Naive thymus-derived CD8-positive, alpha-beta T cell (primary cell): ENCODE measurements at regions not wholly inside any gene's neighbourhood (a gene's known extent, or its start where the extent isn't known, plus 50 kb on each side); places are given as distances from the start of the nearest gene placed in this dataset.

Experiments
- ATAC-seq, 2 donors: fragments of 150-1000 bp; cut with Tn5 transposase in 1 of 2; sonication (Bioruptor Pico), chemical (Tn5 transposase) in 1 of 2; 1 replicate in 1 of 2; 2 replicates in 1 of 2; pipeline ENCODE4 v1.10.0; 2021; ENCODE audit warnings: mild to moderate bottlenecking in 2 of 2, moderate library complexity in 2 of 2
- POLR2A ChIA-PET: fragments of 350-600 bp; sonication (Branson Sonifier 250); formaldehyde crosslinking; loops from one replicate; lab custom pipeline; 2021; ENCODE audit warnings: antibody characterized with exemption; lab: Charles Lee
- DNase-seq, 10 donors: peaks; one replicate each; pipeline versions ENCODE4 v3.0.0 to v3.0.0-alpha.2; 2020 to 2022
- H3K27ac Mint-ChIP-seq, 10 donors: one replicate each; pipeline ENCODE4 v1.8.0; 2020 to 2022; ENCODE audit warnings: mild to moderate bottlenecking in 10 of 10, mixed read lengths in 10 of 10, moderate library complexity in 4 of 10, inconsistent platforms in 1 of 10
- H3K27me3 Mint-ChIP-seq, 5 donors: one replicate each; pipeline ENCODE4 v1.8.0; 2021 to 2022; ENCODE audit warnings: mixed read lengths in 5 of 5
- H3K36me3 Mint-ChIP-seq, 3 donors: one replicate each; pipeline ENCODE4 v1.8.0; 2020 to 2022; ENCODE audit warnings: mixed read lengths in 3 of 3, mild to moderate bottlenecking in 2 of 3, inconsistent platforms in 1 of 3
- H3K4me1 Mint-ChIP-seq, 4 donors: one replicate each; pipeline ENCODE4 v1.8.0; 2021 to 2022; ENCODE audit warnings: mixed read lengths in 4 of 4
- H3K4me3 Mint-ChIP-seq, 10 donors: one replicate each; pipeline ENCODE4 v1.8.0; 2020 to 2022; ENCODE audit warnings: mild to moderate bottlenecking in 10 of 10, mixed read lengths in 10 of 10, moderate library complexity in 6 of 10, inconsistent platforms in 1 of 10
- H3K9me3 Mint-ChIP-seq, 9 donors: one replicate each; pipeline ENCODE4 v1.8.0; 2020 to 2022; ENCODE audit warnings: mixed read lengths in 9 of 9, mild to moderate bottlenecking in 3 of 9, inconsistent platforms in 1 of 9, moderate library complexity in 1 of 9

DNA sequence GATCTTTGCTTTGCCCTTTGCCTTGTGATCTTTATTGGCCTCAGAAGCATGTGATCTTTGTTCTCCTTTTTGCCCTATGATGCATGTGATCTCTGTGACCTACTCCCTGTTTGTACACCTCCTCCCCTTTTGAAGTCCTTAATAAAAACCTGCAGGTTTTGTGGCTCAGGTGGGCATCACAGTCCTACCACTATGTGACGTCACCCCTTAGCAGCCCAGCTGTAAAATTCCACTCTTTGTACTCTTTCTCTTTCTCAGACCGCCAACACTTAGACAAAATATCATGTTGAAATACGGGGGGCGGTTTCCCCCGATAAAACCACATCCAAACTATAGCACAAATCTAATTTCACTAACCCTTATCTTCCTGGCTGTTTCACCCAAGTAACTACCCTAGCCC lies 76.7 kb upstream of the RAPGEF4 start:
- peaks cover 0 to 2% (median 0%) of the 10 kb centered on the region in 4 donors for H3K4me1 Mint-ChIP-seq
- DNase-seq (no peak), ATAC-seq (no peak)
- no peaks in the 10 kb centered on the region for H3K27me3 Mint-ChIP-seq
- H3K36me3 Mint-ChIP-seq, result peaks cover 4 to 23% (median 16%) of the 10 kb centered on the region in 3 donors
- no peak overlapping the region for H3K27ac Mint-ChIP-seq
- no peak overlapping the region for H3K4me3 Mint-ChIP-seq
- peaks cover 12 to 52% (median 20%) of the 10 kb centered on the region in 9 donors for H3K9me3 Mint-ChIP-seq
- POLR2A ChIA-PET, result no interaction called here

GRCh38 chr2:172662099-172662498 lies 73.5 kb upstream of the RAPGEF4 start:
- H3K27me3 Mint-ChIP-seq, result no peaks in the 10 kb centered on the region
- peaks cover 17 to 57% (median 38%) of the 10 kb centered on the region in 9 donors for H3K9me3 Mint-ChIP-seq
- no peak for ATAC-seq

GRCh38 chr2:172664766-172665165 lies 70.9 kb upstream of the RAPGEF4 start:
- ATAC-seq (no peak), DNase-seq (no peak)
- no peak overlapping the region for H3K27ac Mint-ChIP-seq
- POLR2A ChIA-PET, result no interaction called here
- peaks cover 7 to 35% (median 22%) of the 10 kb centered on the region in 9 donors for H3K9me3 Mint-ChIP-seq
- peak overlapping the region in 1 of 10 donors; percentile 29 for H3K4me3 Mint-ChIP-seq
- H3K4me1 Mint-ChIP-seq, result no peaks in the 10 kb centered on the region
- H3K27me3 Mint-ChIP-seq, result peaks cover 0 to 1% (median 0%) of the 10 kb centered on the region in 5 donors
- H3K36me3 Mint-ChIP-seq, result peaks cover 0 to 24% (median 18%) of the 10 kb centered on the region in 3 donors

More at GRCh38 chr2:172662099-172662498, 73.5 kb upstream of the RAPGEF4 start:
- no peak overlapping the region for H3K27ac Mint-ChIP-seq
- POLR2A ChIA-PET, result no interaction called here
- no peak for DNase-seq
- H3K36me3 Mint-ChIP-seq, result peaks cover 4 to 41% (median 28%) of the 10 kb centered on the region in 3 donors
- H3K4me1 Mint-ChIP-seq, result no peaks in the 10 kb centered on the region
- H3K4me3 Mint-ChIP-seq, result no peak overlapping the region

DNA sequence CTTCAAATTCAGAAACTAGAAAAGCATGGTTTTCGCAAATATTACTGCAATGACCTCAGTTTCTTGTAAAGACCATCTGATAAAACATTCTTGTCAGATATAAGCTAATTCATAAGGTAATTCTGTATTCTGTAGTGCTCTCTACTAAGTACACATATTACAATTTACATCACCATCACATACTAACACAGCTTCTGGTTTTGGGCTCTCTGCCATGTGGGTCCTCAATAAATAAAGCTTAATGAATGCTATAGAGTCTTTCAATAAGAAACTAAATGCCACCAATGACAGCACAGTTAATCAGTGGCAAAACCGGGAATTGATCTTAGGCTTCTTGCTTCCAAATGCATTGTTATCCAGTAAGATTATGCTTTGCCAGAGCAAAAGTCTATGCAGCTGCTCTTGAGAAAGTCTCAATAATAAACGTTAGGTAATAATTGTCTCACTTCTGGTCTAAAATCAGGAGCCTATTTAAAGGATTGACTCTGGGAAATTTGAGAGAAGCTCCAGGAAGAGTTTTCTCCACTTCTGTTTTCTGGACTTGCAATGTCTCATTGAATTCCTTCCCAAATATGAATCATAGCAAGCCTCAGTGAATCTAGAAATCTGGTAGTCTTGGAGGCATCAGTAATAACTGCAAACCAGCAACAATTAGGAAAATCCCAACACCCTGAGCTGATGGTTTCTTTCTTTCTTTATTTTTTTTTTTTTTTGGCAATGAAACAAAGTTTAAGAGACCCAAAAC lies 67.9 kb upstream of the RAPGEF4 start:
- POLR2A ChIA-PET, result no interaction called here
- H3K4me1 Mint-ChIP-seq, result no peaks in the 10 kb centered on the region
- peaks cover under 1 to 23% (median 15%) of the 10 kb centered on the region in 3 donors for H3K36me3 Mint-ChIP-seq
- H3K4me3 Mint-ChIP-seq, result no peak overlapping the region
- ATAC-seq (no peak), DNase-seq (no peak)
- no peak overlapping the region for H3K27ac Mint-ChIP-seq
- H3K9me3 Mint-ChIP-seq, result peaks cover 5 to 25% (median 19%) of the 10 kb centered on the region in 9 donors
- peaks cover 0 to 2% (median under 1%) of the 10 kb centered on the region in 5 donors for H3K27me3 Mint-ChIP-seq

GRCh38 chr2:172671501-172671900 lies 64.1 kb upstream of the RAPGEF4 start:
- H3K4me1 Mint-ChIP-seq, result peaks cover 0 to 8% (median 1%) of the 10 kb centered on the region in 4 donors
- no peak overlapping the region for H3K4me3 Mint-ChIP-seq
- DNase-seq, result no peak
- no peak for ATAC-seq
- no peak overlapping the region for H3K27ac Mint-ChIP-seq
- peaks cover 2 to 22% (median 9%) of the 10 kb centered on the region in 9 donors for H3K9me3 Mint-ChIP-seq
- H3K36me3 Mint-ChIP-seq, result peaks cover 2 to 26% (median 18%) of the 10 kb centered on the region in 3 donors
- POLR2A ChIA-PET, result no interaction called here
- peaks cover 0 to 2% (median 1%) of the 10 kb centered on the region in 5 donors for H3K27me3 Mint-ChIP-seq

- H3K36me3 Mint-ChIP-seq, result peaks cover 2 to 20% (median 16%) of the 10 kb centered on the region in 3 donors
- POLR2A ChIA-PET, result no interaction called here
- peaks cover 0 to 2% (median 1%) of the 10 kb centered on the region in 5 donors for H3K27me3 Mint-ChIP-seq
- H3K27ac Mint-ChIP-seq, result no peak overlapping the region
- no peak for ATAC-seq
- H3K9me3 Mint-ChIP-seq, result peaks cover 0 to 16% (median 6%) of the 10 kb centered on the region in 9 donors
- no peak for DNase-seq
- H3K4me1 Mint-ChIP-seq, result peaks cover 0 to 8% (median 1%) of the 10 kb centered on the region in 4 donors
- H3K4me3 Mint-ChIP-seq, result no peak overlapping the region
Observed at GRCh38 chr2:172672114-172672513, 63.5 kb upstream of the RAPGEF4 start.

DNA sequence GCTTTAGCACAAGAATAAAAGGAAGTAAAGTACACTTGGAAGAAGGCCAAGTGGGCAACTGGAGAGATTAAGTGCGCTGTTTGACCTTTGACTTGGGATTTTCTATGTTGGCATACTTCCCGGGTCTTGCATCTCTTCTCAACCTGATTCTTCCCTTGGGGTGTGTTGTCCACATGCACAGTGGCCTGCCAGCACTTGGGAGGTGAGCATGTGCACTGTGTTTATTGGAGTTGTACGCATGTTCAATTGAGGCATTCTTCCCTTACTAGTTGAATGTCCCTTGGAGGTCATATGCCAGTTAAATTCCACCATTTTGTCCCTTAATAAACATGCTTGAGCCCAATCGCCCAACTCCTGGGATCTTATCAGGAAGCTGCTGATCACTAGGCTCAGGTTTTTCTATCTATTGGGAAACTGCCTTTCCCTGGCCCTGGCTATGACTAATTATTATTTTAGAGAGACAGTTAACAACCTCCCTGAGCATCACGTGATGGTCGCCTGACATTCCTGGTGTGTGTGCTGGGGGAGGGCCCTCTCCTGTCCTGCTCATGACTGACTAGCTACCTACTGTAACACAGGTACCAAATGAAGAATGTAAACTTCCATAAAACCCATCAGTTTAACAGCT lies 62.5 kb upstream of the RAPGEF4 start:
- ATAC-seq (no peak), DNase-seq (no peak)
- Mint-ChIP-seq H3K27me3 (peaks cover 0 to 2% (median 1%) of the 10 kb centered on the region in 5 donors), H3K9me3 (peaks cover 0 to 15% (median 6%) of the 10 kb centered on the region in 9 donors), H3K36me3 (peaks cover 2 to 19% (median 16%) of the 10 kb centered on the region in 3 donors), H3K4me1 (peaks cover 0 to 8% (median 1%) of the 10 kb centered on the region in 4 donors), H3K4me3 (no peak overlapping the region), H3K27ac (peak overlapping the region in 1 of 10 donors; percentile 52)
- POLR2A ChIA-PET, result no interaction called here

- ATAC-seq, result peak; percentile 79 to 81
- POLR2A ChIA-PET, result no interaction called here
Observed at GRCh38 chr2:172674034-172674967, 61.3 kb upstream of the RAPGEF4 start.

DNA sequence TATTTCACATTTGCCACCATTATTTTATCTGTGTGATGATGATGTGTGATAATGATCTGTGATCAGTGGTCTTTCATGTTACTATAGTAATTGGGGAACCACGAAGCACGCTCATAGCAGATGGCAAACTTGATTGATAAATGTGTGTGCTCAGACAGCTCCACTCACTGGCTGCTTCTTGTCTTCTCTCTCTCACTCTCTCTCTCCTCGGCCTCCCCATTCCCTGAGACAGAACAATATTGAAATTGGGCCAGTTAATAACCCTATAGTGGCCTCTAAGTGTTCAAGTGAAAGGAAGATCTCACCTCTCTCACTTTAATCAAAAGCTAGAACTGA lies 60.7 kb upstream of the RAPGEF4 start:
- H3K27ac Mint-ChIP-seq, result peak overlapping the region in 1 of 10 donors; percentile 29
- H3K27me3 Mint-ChIP-seq, result peaks cover 0 to 2% (median 1%) of the 10 kb centered on the region in 5 donors
- H3K9me3 Mint-ChIP-seq, result peaks cover 0 to 15% (median 6%) of the 10 kb centered on the region in 9 donors
- peaks cover 2 to 16% (median 15%) of the 10 kb centered on the region in 3 donors for H3K36me3 Mint-ChIP-seq
- peaks cover 0 to 8% (median 1%) of the 10 kb centered on the region in 4 donors for H3K4me1 Mint-ChIP-seq
- ATAC-seq (no peak), DNase-seq (no peak)
- POLR2A ChIA-PET, result no interaction called here
- peak overlapping the region in 5 of 10 donors; percentile 26 to 53 (median 39) for H3K4me3 Mint-ChIP-seq

More at GRCh38 chr2:172674034-172674967, 61.3 kb upstream of the RAPGEF4 start:
- Mint-ChIP-seq H3K4me1 (peaks cover 0 to 8% (median 1%) of the 10 kb centered on the region in 4 donors), H3K27me3 (peaks cover 0 to 2% (median 1%) of the 10 kb centered on the region in 5 donors), H3K4me3 (peak overlapping the region; percentile 10 to 53 (median 40)), H3K36me3 (peaks cover 2 to 19% (median 16%) of the 10 kb centered on the region in 3 donors), H3K9me3 (peaks cover 0 to 15% (median 6%) of the 10 kb centered on the region in 9 donors), H3K27ac (peak overlapping the region in 1 of 10 donors; percentile 34)
- peak in 8 of 10 donors; percentile 7 to 67 (median 22) for DNase-seq

DNA sequence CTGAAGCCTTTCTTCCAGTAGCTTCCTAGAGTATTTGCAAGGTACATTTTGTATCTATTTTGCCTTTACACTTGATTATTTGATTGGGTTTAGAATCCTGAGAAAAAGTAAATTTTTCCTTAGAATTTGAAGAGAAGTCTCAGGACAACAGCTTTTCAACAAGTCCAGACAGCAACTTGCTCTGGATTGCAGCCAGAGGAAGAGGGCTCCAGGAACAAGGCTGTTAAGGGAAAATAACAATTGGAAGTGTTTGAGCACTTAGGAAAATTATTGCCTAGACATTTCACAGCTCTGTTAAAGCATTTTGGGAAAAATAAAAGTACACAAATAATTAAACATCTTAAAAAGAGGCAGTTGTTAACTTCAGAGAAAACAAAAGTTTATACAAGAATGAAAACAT lies 58.3 kb upstream of the RAPGEF4 start:
- Mint-ChIP-seq H3K27ac (no peak overlapping the region), H3K4me3 (no peak overlapping the region), H3K9me3 (peaks cover 0 to 18% (median 6%) of the 10 kb centered on the region in 9 donors), H3K36me3 (peaks cover 2 to 21% (median 16%) of the 10 kb centered on the region in 3 donors), H3K4me1 (peaks cover 0 to 8% (median 2%) of the 10 kb centered on the region in 4 donors), H3K27me3 (peaks cover 0 to 2% (median 0%) of the 10 kb centered on the region in 5 donors)
- POLR2A ChIA-PET, result no interaction called here
- ATAC-seq (no peak), DNase-seq (no peak)

DNA sequence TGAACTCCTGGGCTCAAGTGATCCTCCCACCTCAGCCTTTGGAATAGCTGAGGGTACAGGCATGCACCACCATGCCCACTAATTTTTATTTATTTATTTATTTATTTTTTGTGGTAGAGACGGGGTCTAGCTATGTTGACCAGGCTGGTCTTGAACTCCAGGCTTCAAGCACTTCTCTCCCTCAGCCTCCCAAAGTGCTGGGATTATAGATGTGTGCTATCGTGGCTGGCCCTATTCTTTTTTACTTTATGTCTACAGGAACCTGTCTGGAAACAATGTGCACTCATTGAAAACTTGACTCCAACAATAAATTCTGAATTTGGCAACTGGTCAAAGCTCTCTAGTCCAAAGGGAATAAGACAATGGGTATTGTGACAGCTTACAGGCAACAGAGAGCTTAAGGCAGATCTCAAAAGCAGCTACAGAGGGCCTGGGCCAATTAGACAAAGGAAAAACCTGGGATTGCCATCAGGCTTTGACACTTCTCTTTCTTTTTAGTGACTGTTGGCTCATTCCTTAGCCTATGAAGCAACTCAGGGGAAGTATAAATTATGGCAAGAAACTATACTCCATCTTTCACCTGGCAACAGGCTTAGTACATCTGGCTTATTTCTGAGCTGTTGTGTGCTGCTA lies 55.1 kb upstream of the RAPGEF4 start:
- DNase-seq, result no peak
- no peak for ATAC-seq
- Mint-ChIP-seq H3K27ac (no peak overlapping the region), H3K4me1 (peaks cover 0 to 2% (median 0%) of the 10 kb centered on the region in 4 donors), H3K27me3 (no peaks in the 10 kb centered on the region), H3K9me3 (peaks cover 0 to 17% (median 5%) of the 10 kb centered on the region in 9 donors), H3K4me3 (no peak overlapping the region), H3K36me3 (peaks cover 0 to 27% (median 12%) of the 10 kb centered on the region in 3 donors)
- POLR2A ChIA-PET, result no interaction called here
